ENCODE measurements at regions not wholly inside any gene's neighbourhood (a gene's known extent, or its start where the extent isn't known, plus 50 kb on each side); places are given as distances from the start of the nearest gene placed in this dataset.
"Not testable (repeated sequence)": the region's sequence is repeated elsewhere in the genome, so short reads cannot be mapped to it uniquely, and the experiment has no call there.

GRCh38 chr3:73186741-73187140 lies 125.3 kb downstream of the EBLN2 start:
- no peak for DNase-seq

- DNase-seq: no peak
Measured at GRCh38 chr3:73187328-73187727, 125.9 kb downstream of the EBLN2 start.

- DNase-seq: no peak
Measured at GRCh38 chr3:73188707-73189106, 127.2 kb downstream of the EBLN2 start.

DNA sequence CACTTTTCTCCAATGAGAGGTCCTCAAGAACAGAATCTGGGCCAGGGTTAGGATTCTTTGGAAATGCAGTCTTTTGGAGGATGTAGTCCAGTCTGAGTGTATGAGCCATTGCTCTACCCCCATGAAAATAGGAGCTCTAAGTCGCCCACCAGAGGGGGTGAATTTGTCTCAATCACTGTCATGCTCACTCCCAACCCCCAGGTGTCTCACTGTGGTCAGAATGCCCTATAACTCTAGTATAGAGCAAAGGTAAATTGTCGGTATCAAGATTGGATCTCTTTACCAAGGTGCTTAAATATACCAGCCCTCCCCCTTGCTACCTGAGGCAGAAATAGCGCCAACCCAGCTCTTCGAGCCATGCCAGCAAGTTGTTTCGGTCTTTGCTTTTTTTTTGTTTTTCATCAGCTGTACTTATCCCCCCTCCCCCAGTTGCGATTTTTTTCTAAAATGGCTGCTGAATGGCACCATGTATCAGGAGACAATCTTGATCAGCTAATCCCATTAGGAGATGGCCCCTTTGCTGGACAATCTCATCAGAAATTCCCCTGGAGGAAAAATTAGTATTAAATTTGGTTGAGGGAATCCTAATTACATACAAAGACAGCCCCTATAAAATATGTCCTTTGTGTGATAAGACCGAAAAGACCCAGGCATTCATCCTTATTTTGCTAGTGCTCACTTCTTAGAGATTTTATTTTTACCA lies 130.7 kb downstream of the EBLN2 start:
- DNase-seq: no peak

GRCh38 chr3:73193943-73194342 lies 132.5 kb downstream of the EBLN2 start:
- DNase-seq: not testable (repeated sequence)

DNA sequence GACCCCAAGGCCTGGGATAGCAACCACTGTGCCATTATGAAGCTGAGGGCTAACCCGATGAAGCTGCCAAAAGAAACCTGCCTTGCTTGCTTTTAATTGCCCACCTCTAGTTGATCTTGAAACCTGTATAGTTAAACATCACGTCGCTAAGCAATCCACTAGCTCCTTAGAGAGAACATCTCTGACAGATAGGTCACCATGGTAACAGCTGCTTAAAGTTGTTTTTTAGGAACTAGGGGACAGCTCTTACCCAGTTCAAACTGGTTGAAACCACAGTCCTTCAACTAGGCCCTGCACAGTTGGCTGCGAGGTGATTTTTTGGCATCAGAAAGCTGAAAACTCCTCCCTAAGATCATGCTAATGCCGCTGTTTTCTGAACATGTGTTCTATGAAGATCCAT lies 135.7 kb downstream of the EBLN2 start:
- DNase-seq: no peak

DNA sequence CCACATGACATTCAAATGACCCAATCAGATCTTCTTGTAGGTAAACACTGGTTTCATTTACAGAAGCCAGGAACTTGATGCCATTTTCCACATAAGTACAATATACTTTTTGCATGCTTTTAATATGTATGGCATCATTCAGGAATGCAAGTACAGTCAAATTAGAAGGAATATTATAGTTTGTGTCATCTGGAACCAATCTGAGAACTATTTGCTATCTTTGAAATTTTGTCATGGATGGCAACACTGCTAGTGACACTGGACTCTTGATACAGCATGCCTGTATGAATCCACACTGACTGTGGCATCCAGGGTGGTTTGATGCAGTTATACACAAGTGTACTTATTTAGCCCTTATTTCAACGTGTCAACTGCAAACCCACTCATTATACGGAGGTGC lies 141.6 kb downstream of the EBLN2 start:
- DNase-seq: no peak

- DNase-seq: no peak
Measured at GRCh38 chr3:73203633-73204032, 142.2 kb downstream of the EBLN2 start.

DNA sequence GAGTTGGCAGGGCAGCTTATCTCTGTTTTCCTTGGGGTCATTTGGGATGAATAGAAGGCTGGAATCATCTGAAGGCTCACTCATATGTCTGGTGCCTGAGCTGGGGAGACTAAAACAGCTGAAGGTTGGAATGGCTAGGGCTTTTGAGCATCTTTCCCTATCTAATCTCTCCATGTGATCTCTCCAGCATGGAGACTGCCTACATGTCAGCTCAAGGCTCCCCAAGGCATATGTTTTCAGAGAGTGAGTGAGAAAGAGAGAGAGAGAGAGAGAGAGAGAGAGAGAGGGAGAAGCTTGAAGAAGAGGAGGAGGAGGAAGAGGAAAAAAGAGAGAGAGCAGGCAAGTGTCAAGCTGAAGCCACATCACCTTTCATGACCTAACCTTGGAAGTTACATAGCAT lies 143.4 kb downstream of the EBLN2 start:
- no peak for DNase-seq

GRCh38 chr3:73206030-73206429 lies 144.6 kb downstream of the EBLN2 start:
- no peak for DNase-seq

DNA sequence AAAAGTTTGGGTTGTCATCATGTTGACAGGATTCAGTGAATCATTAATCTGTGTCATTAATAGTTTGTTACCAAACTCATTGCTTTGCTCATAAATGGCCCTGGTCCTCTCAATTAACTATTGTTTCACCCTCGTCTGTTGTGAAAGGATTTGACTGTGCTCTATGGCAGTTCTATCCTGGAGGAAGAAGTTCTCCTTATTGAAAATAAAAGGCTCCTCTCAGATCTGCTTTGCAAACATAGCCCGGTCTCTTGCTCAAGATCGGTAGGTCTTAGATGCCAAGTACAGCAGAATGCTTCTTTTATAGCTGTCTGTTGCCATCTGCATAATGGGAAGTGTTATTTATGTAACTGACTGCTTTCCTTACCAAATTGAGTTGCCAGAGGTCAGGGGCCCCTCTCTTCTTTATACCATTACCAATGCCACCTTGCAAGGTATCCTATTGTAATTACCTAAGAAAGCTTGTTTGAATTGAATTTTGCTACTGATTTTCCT lies 146.5 kb downstream of the EBLN2 start:
- DNase-seq: no peak

GRCh38 chr3:73210759-73211158 lies 149.3 kb downstream of the EBLN2 start:
- DNase-seq: no peak

- DNase-seq: no peak
Measured at GRCh38 chr3:73212683-73213082, 151.2 kb downstream of the EBLN2 start.

GRCh38 chr3:73213896-73214295 lies 152.4 kb downstream of the EBLN2 start:
- DNase-seq: no peak

DNA sequence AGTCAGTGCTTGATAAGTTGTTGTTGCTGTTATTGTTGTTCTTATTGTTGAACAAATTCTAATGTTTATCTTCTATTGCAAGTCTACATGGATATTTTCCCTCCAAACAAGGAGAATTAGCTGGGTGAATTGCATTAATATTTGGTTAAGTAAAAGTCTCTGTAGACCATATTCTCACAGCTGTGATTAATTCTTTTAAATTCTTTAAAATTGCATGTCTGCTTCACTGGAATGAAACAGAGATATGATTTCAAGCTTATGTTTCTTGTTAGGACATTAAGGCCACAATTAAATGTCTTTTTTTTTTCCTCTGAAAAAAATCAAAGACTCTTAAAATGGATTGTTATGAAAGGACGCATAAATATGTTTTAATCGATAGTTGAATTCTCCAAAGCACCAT lies 153.4 kb downstream of the EBLN2 start:
- no peak for DNase-seq

DNA sequence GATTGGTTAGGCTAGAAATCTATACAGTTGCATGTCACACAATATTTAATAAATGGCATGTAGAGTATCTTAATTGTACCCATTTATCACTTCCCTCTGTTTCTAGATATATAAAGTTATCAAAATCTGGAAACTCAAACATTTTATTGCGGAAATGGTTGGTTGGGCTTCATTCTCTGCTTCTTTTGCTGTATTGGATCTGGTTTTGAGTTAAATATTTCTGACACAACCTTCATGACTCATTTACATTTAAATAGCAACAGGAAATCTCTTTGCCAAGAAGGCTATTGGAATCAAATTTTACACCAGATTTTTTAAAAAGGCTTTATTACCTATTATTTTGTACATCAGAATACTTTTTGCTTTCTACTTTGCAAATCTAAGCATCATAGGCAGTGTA lies 153.8 kb downstream of the EBLN2 start:
- DNase-seq: no peak

DNA sequence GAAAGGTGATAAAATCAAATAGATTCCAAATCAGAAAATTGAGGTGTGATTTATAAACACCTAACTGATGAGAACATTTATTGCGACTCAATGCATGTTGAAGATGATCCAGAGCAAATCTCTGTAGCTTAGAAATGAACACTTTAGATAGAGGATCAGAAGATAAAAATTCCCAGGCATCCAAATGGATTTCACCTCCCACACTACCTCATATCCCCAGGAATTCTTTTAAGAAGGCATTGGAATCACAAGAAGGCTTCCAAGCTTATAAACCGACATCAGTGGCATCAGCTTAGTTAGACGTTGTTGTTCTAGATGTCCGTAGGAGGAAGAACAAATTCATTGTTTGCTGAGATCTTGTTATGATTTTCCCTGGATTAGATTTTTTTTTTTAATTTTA lies 154.4 kb downstream of the EBLN2 start:
- no peak for DNase-seq

GRCh38 chr3:73216310-73216709 lies 154.9 kb downstream of the EBLN2 start:
- DNase-seq: no peak

DNA sequence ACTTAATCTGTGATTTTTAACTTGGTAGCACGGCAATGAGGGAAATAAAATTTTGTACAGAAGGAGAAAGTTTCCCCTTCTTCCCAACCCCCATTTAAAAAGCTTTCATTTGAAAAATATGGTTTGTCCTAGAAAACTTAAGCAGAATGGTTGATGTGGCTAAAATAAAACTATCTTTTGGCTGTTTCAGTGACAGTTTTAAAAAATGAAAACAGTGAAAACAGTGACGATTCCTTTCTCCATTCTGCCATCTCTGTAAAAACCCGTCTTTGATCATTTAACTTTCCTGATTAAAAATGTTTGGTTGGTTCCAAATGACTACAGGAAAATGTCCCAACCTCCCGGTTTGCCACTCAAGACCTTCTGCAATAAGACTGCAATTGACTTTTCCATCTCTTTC lies 160.7 kb downstream of the EBLN2 start:
- no peak for DNase-seq

DNA sequence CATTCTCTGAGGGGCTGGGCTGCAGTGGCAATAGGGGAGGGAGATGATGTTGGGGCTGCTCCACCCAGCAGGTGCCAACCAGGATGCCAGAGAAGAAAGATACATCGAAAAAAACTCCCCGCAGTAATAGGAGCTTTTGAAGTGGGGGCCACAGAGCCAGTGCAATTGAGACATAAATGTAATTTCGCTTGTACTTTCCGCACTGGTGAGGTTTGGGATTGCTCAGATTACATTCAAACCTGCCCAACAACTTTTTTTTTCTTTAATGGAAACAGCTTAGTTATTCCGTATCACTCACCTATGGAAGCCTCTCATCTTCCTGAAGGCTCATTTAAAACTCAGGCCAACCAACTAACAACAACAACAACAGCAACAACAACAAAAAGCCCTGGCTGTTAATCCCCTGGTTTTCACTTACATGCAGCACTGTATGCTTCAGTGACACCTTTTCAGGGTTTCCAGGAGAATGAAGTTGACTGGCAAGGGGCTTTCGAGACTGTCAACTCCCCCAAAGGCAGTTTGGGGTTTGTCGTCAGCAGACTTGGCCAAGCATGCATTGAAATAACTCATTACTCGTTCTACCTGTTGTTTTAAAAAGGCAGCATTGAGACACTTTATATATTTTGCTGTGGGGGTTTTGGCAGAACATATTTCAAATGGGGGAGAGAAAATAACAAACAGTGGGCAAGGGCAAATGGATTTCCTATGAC lies 163.8 kb downstream of the EBLN2 start:
- DNase-seq: no peak

DNA sequence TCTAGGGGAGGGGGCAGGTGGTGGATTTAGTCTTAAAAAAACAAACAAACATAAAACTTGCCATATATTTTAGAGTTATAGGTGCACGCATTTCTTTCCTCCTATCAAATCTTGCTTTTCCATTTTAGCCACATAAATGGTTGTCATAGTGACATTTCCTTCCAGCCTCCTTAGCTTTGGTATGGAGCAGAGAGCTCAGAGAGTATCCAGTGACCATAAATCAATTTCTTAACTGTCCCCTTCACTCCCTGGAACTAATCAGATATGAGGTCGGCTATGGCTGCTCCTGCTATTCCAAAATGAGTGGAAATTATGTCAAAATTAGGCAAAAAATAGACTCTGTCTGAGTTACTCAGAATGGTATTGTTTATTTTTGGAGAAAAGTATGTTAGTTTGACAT lies 164.5 kb downstream of the EBLN2 start:
- DNase-seq: no peak

DNA sequence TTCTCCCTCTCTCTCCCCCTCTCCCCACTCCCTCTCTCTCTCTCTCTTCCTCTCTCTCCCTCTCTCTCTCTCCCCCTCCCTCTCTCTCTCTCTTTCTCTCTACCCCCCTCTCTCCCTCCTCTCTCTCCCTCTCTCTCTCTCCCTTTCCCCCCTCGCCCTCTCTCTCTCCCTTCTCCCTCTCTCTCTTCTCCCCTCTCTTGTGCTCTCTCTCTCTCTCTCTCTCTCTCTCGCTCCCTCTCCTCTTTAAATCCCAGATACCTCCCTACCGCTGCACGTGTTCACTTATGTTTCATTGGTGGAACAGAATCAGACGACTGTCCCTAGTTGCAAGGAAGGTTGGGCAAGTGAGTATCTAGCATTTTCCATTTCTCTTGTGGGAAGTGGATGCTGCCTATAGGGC lies 166.5 kb downstream of the EBLN2 start:
- DNase-seq: no peak

DNA sequence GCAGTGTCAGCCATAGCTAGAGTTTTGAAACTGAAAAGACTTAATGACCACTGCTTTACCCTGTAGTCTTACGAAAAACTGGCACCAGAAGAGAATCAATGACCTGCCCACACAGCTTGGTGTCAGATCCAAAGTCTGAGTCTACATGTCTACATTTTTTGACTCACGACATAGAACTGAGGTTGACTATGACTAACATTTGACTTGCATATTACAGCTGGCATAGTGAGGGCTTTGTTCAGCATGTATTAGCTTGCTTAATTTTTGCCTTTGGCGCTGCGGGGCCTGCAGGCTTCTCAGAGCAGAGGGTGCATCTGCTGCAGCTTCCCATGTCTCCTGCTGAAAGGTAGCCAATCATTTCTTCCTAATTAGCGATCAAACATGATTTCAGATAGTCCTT lies 167.0 kb downstream of the EBLN2 start:
- DNase-seq: no peak

GRCh38 chr3:73228959-73229358 lies 167.5 kb downstream of the EBLN2 start:
- no peak for DNase-seq

Data from NCI-H2227 treated with DMSO at 0.1 percent for 48 hours (cell line).